ENCODE measurements at regions not wholly inside any gene's neighbourhood (a gene's known extent, or its start where the extent isn't known, plus 50 kb on each side); places are given as distances from the start of the nearest gene placed in this dataset.
A peak's percentile ranks its signal among the peaks of the same experiment; 100 is the strongest.
"Not testable (repeated sequence)": the region's sequence is repeated elsewhere in the genome, so short reads cannot be mapped to it uniquely, and the experiment has no call there.

DNA sequence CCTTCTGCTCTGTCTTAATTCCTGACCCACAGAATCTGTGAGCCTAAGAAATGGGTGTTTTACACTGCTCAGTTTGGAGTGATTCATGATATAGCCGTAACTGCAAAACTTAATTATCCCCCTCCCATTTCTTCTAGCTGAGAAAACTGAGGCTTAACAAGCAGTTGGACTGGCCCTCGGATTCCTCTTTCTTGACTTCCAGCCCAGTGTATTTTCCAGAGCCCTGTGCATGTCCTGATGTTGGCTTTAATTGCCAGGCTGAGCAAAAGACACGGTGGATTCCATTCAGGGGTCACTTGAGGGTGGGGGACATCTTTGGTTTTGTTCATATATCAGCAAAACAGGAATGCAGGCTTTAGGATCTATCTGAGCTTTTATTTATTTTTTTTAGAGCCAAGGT lies 489.8 kb downstream of the TYW1 start:
- DNase-seq: no peak

DNA sequence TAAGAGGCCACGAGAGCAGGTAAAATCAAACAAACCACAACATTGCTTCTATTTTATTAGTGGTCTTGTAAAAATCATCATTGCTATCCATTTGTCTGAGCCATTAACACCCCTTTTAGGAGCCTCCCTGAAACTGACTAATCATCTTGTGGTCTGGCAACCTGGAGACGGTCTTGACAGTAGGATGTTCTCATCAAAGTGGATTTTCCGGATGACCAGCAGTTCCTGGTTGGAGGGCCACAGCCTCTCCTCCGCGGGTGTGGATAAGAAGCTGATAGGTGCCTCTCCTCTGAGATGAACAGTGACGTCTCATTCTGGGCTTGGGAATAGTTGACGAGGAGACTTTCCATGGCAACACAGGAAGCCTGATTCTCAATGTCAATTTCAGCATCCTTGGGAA lies 490.7 kb downstream of the TYW1 start:
- peak; percentile 87 for DNase-seq

DNA sequence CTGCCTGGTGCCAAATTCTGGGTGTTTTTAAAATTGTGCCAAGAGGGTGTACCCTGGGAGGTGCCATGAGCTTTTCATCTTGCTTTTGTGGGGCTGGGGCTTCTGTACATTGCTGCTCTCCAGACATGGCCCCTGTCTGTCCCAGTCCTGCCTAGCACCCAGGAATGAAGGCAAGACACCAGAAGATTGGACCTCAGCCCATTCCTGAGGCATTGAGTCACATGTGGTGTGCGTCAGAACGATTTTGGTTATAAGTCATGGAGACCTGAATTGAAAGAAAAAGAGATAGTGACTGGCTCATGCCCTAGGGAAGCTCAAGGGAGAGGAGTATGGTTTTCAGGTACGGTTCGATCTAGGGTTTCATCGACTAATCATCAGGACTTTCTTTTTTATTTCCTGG lies 493.2 kb downstream of the TYW1 start:
- DNase-seq: no peak

DNA sequence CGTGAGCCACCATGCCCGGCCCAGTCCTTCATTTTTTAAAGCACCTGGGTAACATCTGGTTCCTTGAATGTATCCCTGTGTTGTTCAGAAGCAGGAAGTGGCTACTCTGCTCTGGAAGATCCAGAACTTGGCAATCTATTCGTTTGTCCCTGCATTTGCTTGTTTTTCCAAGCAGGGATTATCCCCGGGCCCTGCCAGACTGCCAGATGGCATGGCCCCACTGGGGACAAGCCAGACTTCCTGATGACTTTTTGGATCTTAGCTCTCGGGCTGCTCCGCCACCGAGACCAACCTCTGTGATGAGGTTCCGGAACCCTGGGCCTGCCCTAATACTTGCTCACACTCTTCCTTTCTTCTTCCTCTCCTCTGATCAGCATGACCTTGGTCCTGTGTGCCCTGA lies 496.7 kb downstream of the TYW1 start:
- no peak for DNase-seq

DNA sequence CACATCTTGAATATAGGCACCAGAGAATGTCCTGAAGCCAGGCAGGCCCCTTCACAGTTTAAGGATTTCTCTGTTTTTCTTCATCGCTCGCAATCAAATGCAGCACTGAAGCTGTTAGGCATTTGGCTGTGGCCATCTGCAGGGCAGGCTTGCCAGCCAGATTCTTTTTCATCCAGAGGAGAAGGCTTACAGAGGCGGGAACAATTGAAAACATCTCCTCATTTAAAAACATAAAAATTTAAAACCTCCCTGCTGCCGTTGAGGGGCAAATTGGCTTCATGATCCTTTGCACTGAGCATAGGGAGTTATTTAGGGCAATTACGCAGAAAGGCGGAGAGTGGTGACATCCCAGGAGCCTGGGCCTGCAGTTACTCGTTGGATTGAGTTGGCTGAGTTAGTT lies 500.0 kb downstream of the TYW1 start:
- no peak for DNase-seq

DNA sequence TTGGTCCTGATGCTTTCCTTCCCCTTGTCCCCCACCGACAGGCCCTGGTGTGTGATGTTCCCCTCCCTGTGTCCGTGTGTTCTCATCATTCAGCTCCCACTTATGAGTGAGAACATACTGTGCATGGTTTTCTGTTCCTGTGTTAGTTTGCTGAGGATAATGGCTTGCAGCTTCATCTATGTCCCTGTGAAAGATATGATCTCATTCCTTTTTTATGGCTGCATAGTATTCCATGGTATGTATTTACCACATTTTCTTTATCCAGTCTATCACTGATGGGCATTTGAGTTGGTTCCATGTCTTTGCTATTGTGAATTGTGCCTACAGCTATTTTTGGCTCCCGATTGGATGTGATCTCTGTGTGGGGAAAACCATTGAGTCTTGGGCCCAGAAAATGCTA lies 501.3 kb downstream of the TYW1 start:
- not testable (repeated sequence) for DNase-seq

DNA sequence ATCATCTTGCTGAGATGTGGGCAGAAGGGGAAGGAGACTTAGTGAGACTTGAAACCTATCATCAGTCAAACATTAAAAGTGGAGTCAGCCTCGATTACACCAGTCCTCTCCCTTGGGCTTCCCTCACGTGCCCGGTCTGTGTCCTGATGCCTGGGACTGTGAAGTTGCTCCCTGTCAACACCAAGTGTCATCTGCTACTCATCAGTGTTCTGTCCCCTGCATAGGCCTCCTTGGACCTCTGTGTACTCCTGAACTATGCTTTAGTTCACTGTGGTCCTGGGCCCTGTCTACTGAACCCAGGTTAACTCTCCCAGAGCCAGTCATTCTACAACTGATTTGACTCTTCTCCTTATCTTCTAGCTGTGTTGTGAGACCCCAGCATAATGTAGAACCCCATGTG lies 506.3 kb downstream of the TYW1 start:
- DNase-seq: no peak

DNA sequence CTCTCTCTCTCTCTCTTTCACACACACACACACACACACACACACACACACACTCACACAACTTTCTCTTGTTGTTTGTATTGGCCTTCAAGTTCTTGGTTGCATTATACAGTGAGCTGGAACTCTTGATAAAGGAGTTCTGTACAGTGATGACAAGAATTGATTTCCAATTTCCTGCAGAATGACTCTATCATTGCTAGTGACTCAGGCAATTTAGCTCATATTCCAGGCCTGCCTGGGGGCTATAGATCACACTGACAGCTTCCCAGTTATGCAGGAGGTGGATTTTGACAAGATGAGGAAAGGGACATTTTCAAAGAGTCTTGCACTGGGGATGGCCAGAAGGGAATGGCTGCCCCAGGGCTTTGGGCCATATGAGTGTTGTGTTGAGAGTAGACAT lies 508.8 kb downstream of the TYW1 start:
- no peak for DNase-seq

DNA sequence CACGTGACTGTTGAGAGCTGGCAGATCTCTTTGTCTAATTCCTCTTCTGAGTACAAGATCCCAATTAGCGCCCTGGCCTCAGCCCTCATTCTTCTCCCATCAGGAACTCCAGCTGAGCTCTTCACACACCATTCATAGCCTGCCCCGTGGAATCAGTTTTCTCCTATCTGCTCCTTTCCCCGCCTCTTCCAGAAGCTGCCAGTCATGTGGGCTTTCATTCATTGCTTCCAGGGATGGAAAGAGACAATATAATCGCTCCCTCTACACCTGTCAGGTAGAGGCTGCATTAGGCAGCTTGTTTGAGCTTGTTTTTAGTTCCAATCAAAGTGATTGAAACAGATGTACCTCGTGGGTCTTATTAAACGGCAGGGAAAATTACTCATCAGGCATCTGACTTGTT lies 515.8 kb downstream of the TYW1 start:
- no peak for DNase-seq

DNA sequence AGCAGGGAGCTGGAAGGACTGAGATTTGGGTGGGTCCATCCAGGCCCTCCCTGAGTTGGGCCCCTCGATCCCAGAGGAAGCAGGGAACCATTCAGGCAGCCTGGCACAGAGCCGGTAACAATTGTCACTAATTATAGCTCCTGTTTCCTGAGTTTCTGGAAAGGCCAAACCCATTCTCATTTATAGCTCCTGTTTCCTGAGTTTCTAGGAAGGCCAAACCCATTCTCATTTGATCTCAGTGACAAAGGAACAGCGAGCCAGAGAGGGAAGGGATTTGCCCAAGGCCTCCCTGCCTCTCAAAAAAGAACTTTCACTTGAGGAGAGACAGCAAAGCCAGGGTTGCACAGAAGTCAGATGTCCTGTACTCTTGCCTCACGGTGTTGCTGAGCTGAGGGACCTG lies 521.9 kb downstream of the TYW1 start:
- no peak for DNase-seq

DNA sequence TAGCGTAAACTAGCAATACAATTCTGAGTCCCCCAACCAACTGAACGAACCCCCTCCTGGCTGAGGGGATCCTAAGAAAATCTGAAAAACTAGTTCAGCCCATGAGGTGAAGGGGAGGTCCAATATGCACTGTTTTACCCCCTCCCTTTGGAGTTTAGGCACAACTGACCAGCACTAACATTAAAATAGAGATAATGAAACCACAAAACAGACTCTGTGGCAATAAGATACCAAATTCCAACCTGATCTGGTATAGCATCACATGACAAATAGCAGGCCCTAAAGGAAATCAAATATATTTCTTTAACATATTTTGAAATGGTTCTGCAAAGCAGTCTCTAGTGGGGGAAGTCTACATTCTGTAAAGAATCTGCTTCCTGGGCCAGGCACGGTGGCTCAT lies 522.5 kb downstream of the TYW1 start:
- no peak for DNase-seq

DNA sequence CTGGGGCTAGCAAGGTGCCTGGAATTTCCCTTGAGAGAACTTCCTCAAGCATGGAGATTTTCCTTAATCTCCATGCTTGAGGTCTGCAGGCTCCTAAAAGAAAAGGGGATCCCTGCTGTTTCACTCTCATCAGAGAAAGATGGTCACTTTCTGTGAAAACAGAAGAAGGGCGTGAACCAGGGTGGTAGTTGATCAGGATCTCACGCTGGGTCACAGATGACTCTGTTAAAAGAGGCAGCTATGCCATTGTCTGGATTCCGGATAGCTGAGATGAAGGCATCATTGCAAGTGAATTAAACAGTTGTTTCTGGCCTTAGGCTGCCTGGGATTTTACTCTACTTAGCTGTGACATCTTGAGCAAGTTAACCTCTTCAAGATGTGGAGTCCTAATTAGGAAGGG lies 525.9 kb downstream of the TYW1 start:
- no peak for DNase-seq

DNA sequence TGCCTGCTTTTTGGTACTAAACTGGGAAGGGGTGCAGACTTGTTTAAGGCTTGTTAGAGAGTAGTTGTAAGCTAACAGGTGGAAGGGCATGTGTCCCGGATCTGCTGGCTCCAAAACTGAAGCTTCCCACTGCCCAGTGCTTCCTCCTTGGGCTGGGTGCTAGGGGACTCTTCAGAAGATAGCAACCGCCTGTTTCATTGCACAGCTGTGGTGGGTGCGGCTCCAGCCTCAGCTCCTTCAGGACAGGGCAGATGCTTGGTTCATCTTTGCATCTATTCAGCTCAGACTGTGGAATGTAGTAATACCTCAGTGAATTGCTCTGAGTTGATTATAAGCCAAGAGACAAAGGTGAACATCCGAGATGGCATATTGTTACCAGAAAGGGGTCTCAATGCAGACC lies 527.1 kb downstream of the TYW1 start:
- DNase-seq: no peak

DNA sequence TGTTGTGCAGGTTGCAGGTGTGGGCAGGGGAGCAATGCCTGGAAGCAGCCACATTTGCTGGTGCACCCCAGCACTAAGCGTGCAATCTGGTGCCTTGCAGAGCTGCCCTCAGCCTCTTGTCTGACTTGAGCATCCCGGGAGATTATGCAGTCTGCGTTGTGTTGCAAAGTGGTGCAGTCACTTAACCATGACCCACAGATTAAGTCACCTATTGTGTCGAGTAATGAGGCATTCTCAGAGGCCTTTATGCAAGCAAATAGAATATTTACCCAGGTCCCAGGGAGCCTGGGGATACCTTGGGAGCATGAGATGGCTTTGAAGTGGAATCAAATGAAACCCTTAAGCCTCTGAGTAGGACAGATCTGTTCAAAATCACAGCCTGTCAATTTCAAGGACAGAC lies 529.0 kb downstream of the TYW1 start:
- DNase-seq: no peak

DNA sequence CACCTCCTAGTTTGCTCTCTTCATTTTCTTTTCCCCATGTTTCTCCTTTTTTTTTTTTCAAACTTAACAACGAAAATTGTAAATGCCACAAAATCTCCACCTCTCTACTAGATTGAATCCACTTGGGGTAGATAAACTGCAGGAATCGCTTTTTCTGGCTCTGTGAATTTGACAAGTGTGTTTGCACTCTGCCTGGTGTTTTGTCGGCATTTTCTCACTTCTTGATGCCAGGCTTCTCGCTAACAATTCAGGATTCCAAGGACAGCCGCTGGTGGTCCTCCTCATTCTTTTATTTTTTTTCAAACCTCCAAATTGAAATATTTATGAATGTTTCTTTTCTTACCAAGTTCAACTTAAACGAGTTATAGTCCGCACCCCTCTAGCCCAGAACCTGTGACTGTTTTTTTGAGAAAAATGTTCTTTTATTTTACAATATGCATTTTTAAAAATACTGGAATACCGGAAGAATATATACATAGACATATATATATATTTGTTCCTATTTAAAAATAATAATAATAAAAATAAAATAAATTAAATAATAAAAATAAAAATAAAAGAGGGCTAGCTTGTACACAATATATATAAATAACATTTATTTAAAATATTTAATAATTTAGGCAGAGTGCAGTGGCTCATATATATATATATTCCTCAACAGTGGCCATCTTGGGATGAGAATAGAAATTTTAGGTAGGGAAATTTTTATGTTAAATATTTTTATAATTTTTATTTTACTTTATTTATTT lies 538.8 kb downstream of the TYW1 start:
- no peak for DNase-seq

DNA sequence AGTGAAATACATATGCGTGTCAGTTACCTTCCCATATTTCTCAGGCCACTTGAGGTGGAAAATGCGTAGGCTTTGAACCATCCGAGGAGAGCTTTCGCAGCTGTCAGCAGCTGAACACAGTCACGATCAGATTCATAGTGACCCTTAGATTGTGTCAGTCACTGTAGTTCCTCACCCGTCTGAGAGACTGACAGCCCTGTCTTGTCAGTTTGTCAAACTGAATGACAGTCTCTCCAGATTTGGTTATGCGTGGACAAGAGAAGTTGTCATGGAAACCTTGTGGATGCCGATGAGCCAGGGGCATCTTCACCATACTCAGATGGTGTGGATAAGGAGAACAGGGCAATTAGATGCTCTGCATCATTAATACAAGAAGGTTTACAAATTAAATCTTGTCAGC lies 546.3 kb downstream of the TYW1 start:
- no peak for DNase-seq

DNA sequence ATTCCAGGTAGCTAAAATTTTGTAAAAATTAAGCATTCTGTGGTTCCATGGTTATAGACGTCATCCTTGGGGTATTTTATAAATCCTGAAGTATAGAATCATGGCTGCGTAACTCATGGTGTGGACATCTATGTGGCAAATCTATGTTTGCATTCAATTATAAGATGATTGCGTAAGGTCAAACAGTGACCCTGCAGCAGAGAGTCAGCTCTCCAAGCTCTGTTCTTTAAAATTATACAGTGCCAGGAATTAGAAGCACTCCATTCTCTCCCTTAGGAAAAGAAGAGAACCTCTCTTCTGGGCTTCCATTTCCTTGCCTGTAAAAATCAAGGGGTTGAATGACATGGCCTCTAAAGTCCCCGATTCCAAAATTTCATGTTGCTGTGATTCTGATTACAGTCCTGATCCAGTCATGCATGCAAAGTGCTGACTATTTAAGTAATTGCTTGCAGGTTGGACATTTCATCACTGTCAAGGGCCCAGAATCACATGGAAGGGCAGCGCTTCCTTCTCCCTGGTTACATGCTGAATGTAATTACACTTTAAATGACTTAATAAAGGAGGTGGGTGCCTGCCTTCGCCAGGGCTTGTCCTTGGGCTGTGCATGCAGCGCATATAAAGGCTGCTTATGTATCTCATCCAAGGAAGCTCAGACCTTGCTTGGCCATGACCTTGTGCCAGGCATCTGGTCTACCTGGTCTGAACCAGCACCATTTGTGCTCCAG lies 550.7 kb downstream of the TYW1 start:
- DNase-seq: no peak

DNA sequence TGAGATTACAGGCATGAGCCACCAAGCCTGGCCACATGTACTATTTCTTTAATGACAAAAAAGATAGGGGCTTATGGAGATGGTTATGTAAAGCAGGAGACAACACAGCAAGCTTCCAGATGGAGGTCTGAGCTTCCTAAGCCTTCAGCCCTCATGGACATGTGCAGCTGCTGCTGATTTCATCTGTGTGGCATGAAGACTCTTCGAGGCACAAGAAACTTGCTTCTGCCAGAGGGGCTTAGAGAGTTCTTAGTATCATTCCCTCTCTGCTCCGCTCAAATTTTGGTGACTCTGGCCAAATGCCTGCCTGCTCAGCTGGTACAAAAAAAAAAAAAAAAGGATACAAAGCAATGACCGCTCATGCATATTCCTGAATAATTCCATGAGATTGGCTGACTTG lies 552.5 kb downstream of the TYW1 start:
- DNase-seq: no peak

DNA sequence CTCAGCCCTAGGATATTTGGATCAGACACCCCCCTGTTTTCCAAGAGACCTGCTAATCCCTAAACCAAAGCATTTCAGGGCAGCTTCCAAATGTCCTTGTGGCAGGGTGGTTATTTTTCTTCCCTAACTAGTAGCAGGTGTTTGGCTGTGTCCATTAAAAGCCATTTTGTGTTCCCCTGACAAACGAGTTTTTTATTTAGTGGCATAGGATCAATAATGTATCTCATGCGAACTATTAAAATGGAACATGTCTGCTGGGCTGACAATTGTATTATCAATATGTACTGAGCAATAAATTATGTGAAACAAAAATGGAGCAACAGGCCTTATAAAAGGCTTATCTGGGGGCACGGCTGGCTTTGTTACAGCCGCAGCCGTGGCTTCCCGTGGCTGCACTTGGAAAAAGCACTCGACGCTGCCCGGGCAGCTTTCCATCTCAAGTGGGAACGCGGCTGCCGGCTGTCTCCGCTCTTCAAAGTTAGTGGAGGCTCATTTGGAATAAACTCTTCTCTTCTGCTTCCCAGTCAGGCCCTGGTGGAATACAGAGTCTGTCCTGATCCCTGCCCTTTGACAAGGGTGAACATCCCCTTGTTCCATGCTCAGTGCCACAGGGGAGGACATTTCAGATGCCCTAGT lies 554.3 kb downstream of the TYW1 start:
- no peak for DNase-seq

DNA sequence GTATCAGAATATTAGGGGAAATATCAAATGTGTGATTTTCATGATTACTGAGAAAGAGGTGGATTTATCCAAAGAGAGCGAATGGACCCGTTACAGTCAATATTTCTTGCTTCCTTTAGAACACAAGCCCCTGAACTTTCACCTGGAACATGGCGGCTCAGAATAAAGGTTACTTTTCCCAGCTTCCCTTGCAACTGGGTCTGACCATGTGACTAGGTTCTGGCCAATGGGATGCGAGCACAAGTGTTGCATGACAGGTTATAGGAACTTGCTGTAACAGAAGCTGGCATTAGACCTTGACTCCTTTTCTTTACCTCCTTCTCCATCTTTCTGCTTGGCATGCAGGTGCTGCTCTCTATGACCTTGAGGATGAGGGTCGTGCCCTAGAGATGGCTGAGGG lies 556.1 kb downstream of the TYW1 start:
- DNase-seq: no peak

DNA sequence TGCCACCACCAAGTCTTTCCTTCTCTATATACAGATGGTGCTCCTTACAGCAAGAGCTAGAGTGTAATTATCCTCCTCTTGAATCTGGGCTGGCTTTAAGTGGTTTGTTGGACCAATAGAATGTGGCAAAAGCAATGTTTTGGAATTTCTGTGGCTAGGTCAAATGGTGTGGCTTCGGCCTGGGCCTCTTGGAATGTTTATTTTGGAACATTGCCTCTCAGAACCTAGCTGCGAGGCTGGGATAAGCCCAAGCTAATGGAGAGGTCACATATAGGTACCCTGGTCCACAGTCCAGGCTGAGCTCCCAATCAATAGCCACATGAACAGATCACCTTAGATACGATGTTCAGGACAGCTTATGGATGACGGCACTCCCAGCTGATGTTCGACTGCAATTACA lies 556.7 kb downstream of the TYW1 start:
- DNase-seq: no peak

DNA sequence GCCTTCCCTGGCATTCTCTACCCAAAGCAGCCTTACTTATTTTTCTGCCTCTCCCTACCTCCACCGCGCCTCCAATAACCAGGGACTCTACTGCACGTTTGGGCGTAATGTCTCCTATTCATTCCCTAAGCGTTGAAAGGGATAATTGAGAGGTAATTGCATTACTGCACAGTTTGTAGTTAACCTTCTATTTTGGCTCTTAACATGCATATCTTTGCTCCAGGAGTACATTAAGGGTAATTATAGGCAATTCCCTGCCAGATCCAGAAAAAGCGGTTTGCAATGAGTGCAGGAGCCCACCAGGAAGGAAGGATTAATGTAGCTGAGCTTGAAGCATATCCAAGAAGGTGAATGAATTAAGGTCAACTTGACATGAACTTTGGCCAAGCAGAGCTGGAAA lies 558.4 kb downstream of the TYW1 start:
- no peak for DNase-seq

DNA sequence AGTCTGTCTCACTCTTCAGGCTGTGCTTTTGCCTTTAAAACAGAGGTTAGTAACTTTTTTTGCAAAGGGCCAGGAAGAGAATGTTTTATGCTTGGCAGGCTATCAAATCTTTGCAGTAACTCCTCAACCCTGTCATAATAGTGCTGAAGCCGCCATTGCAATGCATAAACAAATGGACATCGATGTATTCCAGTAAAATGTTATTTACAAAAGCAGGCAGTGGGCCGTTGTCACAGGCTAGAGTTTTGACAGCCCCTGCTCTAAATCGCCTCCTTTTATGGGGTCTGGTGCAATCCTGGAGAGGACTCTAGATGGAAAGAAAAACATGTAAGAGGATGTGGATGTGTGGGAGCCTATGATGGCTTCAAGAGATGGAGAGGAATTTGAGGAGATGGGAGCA lies 568.3 kb downstream of the TYW1 start:
- DNase-seq: no peak

DNA sequence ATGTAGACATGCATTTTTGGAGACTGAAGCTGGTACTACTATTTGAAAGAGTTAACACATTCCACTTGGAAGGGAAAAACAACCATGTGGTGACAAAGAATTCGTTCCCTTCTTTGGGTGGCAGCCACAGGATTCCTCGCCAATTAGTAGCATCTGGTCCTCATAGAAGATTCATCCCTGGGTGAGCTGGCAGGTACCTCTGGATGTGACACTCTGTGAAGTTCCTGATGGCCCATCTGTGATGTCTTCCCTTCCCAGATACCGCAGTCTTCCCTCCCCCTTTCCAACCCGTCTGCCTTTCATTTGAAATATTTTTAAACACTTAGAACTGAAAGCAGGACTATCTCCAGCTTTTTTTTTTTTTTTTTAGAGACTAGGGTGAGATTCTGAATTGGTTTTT lies 569.5 kb downstream of the TYW1 start:
- DNase-seq: no peak

Data from islet precursor cell (in vitro differentiated cells).